ENCODE measurements at regions not wholly inside any gene's neighbourhood (a gene's known extent, or its start where the extent isn't known, plus 50 kb on each side); places are given as distances from the start of the nearest gene placed in this dataset.

DNA sequence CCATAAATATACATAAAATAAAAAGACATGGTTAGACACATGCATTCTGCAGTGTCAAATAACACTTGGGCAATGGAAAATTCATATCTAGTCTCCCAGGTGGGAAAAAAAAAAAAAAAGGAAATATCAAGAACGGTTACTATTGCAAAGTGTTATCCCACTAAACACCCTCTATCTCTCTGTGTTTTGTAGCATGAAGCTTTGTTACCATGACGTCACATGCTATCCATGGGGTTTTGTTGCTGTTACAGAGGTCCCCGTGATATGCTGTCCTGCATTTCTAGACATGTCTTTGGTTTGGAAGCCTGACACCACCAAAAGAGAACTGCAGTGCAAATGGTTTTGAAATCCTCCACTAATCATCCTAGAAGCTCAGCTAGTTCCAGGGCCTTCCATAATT lies 50.7 kb upstream of the TLR3 start:
- no peak overlapping the region for H3K4me3 ChIP-seq (ENCODE audit: low read depth in 1 of 3, low read length in 3 of 3)
- H3K36me3 ChIP-seq (ENCODE audit: control insufficient read depth in 3 of 3, insufficient read depth in 2 of 3, low read depth in 1 of 3, low read length in 3 of 3) = no peaks in the 10 kb centered on the region
- DNase-seq (no peak), FAIRE-seq (no peak)
- H3K27me3 ChIP-seq (ENCODE audit: control insufficient read depth in 3 of 3, insufficient read depth in 3 of 3, low read length in 3 of 3) = no peaks in the 10 kb centered on the region
- no peak overlapping the region for H3K27ac ChIP-seq (ENCODE audit: low read depth in 1 of 3, low read length in 2 of 3)
- WGBS, 3 donors = 61 to 62% (median 62%) methylated on average over 3 of the region's 3 CpGs
- peaks cover 0 to 9% of the 10 kb centered on the region in 2 donors for H3K9me3 ChIP-seq (ENCODE audit: control insufficient read depth in 2 of 2, insufficient read depth in 1 of 2, low read depth in 1 of 2, low read length in 1 of 2)
- no peaks in the 10 kb centered on the region for H3K4me1 ChIP-seq (ENCODE audit: control insufficient read depth in 3 of 3, insufficient read depth in 2 of 3, low read depth in 1 of 3, low read length in 2 of 3)

DNA sequence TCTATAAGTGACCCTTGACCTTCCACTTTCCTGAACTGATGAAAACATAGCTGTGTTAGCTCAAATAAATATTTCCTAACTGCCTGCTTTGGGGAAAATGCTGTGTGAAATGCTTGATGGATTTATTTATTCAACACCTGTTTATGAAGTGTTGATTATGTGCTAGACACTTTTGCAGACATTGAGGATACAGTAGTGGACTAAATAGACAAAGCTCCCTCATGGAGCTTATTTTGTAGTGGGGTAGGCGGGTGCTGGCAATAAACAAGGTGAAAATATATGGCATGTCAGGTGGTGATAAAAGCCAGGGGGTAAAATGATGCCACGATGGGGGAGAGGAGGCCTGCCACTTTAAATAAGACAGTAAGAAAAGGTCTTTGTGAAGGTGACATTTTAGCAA lies 50.2 kb upstream of the TLR3 start:
- Histone ChIP-seq H3K36me3 (ENCODE audit: control insufficient read depth in 3 of 3, insufficient read depth in 2 of 3, low read depth in 1 of 3, low read length in 3 of 3) (no peaks in the 10 kb centered on the region), H3K4me1 (ENCODE audit: control insufficient read depth in 3 of 3, insufficient read depth in 2 of 3, low read depth in 1 of 3, low read length in 2 of 3) (no peaks in the 10 kb centered on the region), H3K27me3 (ENCODE audit: control insufficient read depth in 3 of 3, insufficient read depth in 3 of 3, low read length in 3 of 3) (no peaks in the 10 kb centered on the region), H3K27ac (ENCODE audit: low read depth in 1 of 3, low read length in 2 of 3) (no peak overlapping the region), H3K9me3 (ENCODE audit: control insufficient read depth in 2 of 2, insufficient read depth in 1 of 2, low read depth in 1 of 2, low read length in 1 of 2) (peaks cover 0 to 9% of the 10 kb centered on the region in 2 donors), H3K4me3 (ENCODE audit: low read depth in 1 of 3, low read length in 3 of 3) (no peak overlapping the region)
- WGBS, 3 donors = 65 to 76% (median 71%) methylated on average over 2 of the region's 2 CpGs
- no peak for DNase-seq
- FAIRE-seq = no peak
